GM12878 (cell line): ENCODE measurements at regions not wholly inside any gene's neighbourhood (a gene's known extent, or its start where the extent isn't known, plus 50 kb on each side); places are given as distances from the start of the nearest gene placed in this dataset.

Experiments used
- ATAC-seq: fragments of 200-7000 bp; cut with Tn5 transposase; 3 replicates; pipeline ENCODE4 v1.9.1; 2020; ENCODE audit warnings: mild to moderate bottlenecking, moderate library complexity
- BruUV-seq: library from RNA; stranded (reverse); fragments of 400-500 nt; replicated peaks from 2 replicates; lab custom pipeline; 2021; lab: Mats Ljungman, UMichigan
- CTCF ChIA-PET: fragments of 300-600 bp; sonication (Branson Sonifier 250); formaldehyde crosslinking; extraction: SDS; loops from one replicate; lab custom pipeline; 2021; ENCODE audit warnings: inconsistent platforms; lab: Yijun Ruan, JAX
- POLR2A ChIA-PET: fragments of 350-600 bp; formaldehyde crosslinking; extraction: SDS; loops from one replicate; lab custom pipeline; 2021; ENCODE audit warnings: inconsistent platforms; lab: Charles Lee
- RAD21 ChIA-PET: fragments of 300-600 bp; sonication (Branson Sonifier 250); formaldehyde crosslinking; loops from one replicate; lab custom pipeline; 2023; ENCODE audit warnings: antibody characterized with exemption; ENCODE audit not compliant: unreplicated experiment; lab: Charles Lee
- SMC1A ChIA-PET: fragments of 300-600 bp; sonication (Branson Sonifier 250); formaldehyde crosslinking; loops from one replicate; lab custom pipeline; 2023; ENCODE audit not compliant: unreplicated experiment, uncharacterized antibody; lab: Charles Lee
- DNase-seq: peaks from one replicate; pipeline ENCODE4 v3.0.0-alpha.2; 2011; ENCODE audit warnings: low read depth, low spot score
- FAIRE-seq: peaks from 3 replicates; lab custom pipeline; 2011; peaks lifted over from hg19 to GRCh38; lab: Jason Lieb, UNC
- H2AFZ ChIP-seq: 2 replicates; pipeline ENCODE4 v1.6.0; 2011; ENCODE audit warnings: low read depth, low read length, control low read depth; ENCODE audit not compliant: control insufficient read depth
- H3K27ac ChIP-seq: 2 replicates; pipeline ENCODE4 v1.5.1; 2011; ENCODE audit warnings: control low read depth; ENCODE audit not compliant: control insufficient read depth, insufficient read depth
- H3K27me3 ChIP-seq, 2 experiments: replicated peaks in 1 of 2; 2 replicates each; pipeline versions ENCODE4 v1.6.0 to v1.6.1; 2011; ENCODE audit warnings: low read length in 1 of 2; ENCODE audit not compliant: control insufficient read depth in 2 of 2, insufficient read depth in 2 of 2
- H3K36me3 ChIP-seq, 2 experiments: 2 replicates each; pipeline ENCODE4 v1.5.1; 2011; ENCODE audit warnings: low read length in 1 of 2; ENCODE audit not compliant: control insufficient read depth in 2 of 2, insufficient read depth in 2 of 2
- H3K4me1 ChIP-seq: 2 replicates; pipeline ENCODE4 v1.6.1; 2011; ENCODE audit warnings: mild to moderate bottlenecking, low read length, moderate library complexity, mixed read lengths; ENCODE audit not compliant: control insufficient read depth, insufficient read depth
- H3K4me2 ChIP-seq: 2 replicates; pipeline ENCODE4 v1.6.0; 2011; ENCODE audit warnings: control low read depth; ENCODE audit not compliant: control insufficient read depth, insufficient read depth
- H3K4me3 ChIP-seq: fragments of 200-600 bp; sonication (generic); 2 replicates; pipeline ENCODE4 v1.5.1; 2016
- H3K79me2 ChIP-seq: 2 replicates; pipeline ENCODE4 v1.6.0; 2011; ENCODE audit warnings: low read length; ENCODE audit not compliant: control insufficient read depth, insufficient read depth
- H3K9ac ChIP-seq: 2 replicates; pipeline ENCODE4 v1.8.0; 2011; ENCODE audit warnings: low read length, control low read depth, mixed read lengths; ENCODE audit not compliant: control insufficient read depth, insufficient read depth
- H3K9me3 ChIP-seq: replicated peaks from 3 replicates; pipeline ENCODE4 v1.5.1; 2011; ENCODE audit warnings: mild to moderate bottlenecking, low read length; ENCODE audit not compliant: control insufficient read depth, insufficient read depth
- H4K20me1 ChIP-seq: 2 replicates; pipeline ENCODE4 v1.6.0; 2011; ENCODE audit not compliant: control insufficient read depth, insufficient read depth
- ESRRA ChIP-seq: IDR thresholded peaks from 2 replicates; pipeline ENCODE4 v1.6.1; 2012; ENCODE audit warnings: mild to moderate bottlenecking, low read length, improper control_type of control experiment
- PAX5 ChIP-seq: IDR thresholded peaks from 2 replicates; pipeline ENCODE4 v1.6.1; 2011; ENCODE audit warnings: low read depth, low read length, borderline replicate concordance
- TCF7 ChIP-seq: IDR thresholded peaks from 2 replicates; pipeline ENCODE4 v1.6.1; 2014; ENCODE audit warnings: antibody characterized with exemption, borderline replicate concordance
- ZBED1 ChIP-seq: IDR thresholded peaks from 2 replicates; pipeline ENCODE4 v1.6.1; 2016; ENCODE audit warnings: borderline replicate concordance
- WGBS: methylation state at CpG from one replicate; pipeline ENCODE4 v1.1.6; 2016; ENCODE audit warnings: low lambda C conversion rate; ENCODE audit not compliant: insufficient replicate concordance, insufficient coverage; ENCODE audit errors: missing lambda C conversion rate; 5-methylcytosine and 5-hydroxymethylcytosine counted together
- in situ Hi-C: fragments of 300-500 bp; cut with MboI; formaldehyde crosslinking; loops from 9 replicates; pipeline ENCODE4 v1.14.3; 2018; ENCODE audit warnings: mixed read lengths
- intact Hi-C: fragments of 100-400 bp; cut with micrococcal nuclease; formaldehyde crosslinking; loops from one replicate; pipeline ENCODE4 v1.14.2; 2022; ENCODE audit not compliant: unreplicated experiment
- TF ChIP-seq, protein P1 (sequence below): fragments of 450-650 bp; IDR thresholded peaks from 2 replicates; pipeline ENCODE4 v1.6.1; 2017; ENCODE audit warnings: mild to moderate bottlenecking, moderate library complexity

DNA sequence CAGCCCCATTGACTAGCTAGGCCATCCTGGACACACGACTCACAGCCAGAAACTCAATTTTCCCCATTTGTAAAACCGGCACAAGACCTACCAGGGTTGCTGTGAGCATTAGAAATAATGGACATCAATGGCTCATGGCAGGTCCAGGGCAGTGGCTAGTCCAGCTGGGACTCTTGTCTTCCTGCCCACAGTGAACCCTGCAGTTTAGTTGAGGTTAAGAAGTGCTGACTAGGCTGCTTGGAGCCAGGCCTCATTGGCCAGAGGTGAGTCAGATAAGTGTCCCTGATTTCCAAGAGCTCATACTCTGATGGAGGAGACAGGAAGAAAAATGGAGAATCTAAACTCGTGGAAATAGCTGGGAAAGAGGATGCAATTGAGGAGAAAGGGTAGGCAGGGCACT, 123.4 kb upstream of the ZNF92 start:
- DNase-seq (no peak), FAIRE-seq (no peak), ATAC-seq (no peak)
- H2AFZ ChIP-seq, result no peak overlapping the region
- CTCF ChIA-PET, result interaction anchor here (2.6 kb wide), 1 partner anchor 58 kb away, joined by 10 read pairs; no protein-coding TSS in a partner anchor
- H3K4me1 ChIP-seq, result no peaks in the 10 kb centered on the region
- H3K9me3 ChIP-seq, result no peaks in the 10 kb centered on the region
- no peak overlapping the region for H3K4me2 ChIP-seq
- TF ChIP-seq, protein P1, sequence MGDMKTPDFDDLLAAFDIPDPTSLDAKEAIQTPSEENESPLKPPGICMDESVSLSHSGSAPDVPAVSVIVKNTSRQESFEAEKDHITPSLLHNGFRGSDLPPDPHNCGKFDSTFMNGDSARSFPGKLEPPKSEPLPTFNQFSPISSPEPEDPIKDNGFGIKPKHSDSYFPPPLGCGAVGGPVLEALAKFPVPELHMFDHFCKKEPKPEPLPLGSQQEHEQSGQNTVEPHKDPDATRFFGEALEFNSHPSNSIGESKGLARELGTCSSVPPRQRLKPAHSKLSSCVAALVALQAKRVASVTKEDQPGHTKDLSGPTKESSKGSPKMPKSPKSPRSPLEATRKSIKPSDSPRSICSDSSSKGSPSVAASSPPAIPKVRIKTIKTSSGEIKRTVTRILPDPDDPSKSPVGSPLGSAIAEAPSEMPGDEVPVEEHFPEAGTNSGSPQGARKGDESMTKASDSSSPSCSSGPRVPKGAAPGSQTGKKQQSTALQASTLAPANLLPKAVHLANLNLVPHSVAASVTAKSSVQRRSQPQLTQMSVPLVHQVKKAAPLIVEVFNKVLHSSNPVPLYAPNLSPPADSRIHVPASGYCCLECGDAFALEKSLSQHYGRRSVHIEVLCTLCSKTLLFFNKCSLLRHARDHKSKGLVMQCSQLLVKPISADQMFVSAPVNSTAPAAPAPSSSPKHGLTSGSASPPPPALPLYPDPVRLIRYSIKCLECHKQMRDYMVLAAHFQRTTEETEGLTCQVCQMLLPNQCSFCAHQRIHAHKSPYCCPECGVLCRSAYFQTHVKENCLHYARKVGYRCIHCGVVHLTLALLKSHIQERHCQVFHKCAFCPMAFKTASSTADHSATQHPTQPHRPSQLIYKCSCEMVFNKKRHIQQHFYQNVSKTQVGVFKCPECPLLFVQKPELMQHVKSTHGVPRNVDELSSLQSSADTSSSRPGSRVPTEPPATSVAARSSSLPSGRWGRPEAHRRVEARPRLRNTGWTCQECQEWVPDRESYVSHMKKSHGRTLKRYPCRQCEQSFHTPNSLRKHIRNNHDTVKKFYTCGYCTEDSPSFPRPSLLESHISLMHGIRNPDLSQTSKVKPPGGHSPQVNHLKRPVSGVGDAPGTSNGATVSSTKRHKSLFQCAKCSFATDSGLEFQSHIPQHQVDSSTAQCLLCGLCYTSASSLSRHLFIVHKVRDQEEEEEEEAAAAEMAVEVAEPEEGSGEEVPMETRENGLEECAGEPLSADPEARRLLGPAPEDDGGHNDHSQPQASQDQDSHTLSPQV, result no peak
- TF ChIP-seq TCF7, result no peak
- TF ChIP-seq ESRRA, result no peak
- TF ChIP-seq PAX5, result no peak
- TF ChIP-seq ZBED1, result no peak
- BruUV-seq, result no TSS peak
- WGBS, result 16% methylated on average over 3 of the region's 3 CpGs
- no peak overlapping the region for H3K27ac ChIP-seq
- no peak overlapping the region for H3K9ac ChIP-seq
- H3K27me3 ChIP-seq, result no peaks in the 10 kb centered on the region
- in situ Hi-C loops, result no loop called here
- POLR2A ChIA-PET, result no interaction called here
- RAD21 ChIA-PET, result interaction anchor here (1.3 kb wide), 1 partner anchor 57 kb away, joined by 3 read pairs; no protein-coding TSS in a partner anchor
- no peaks in the 10 kb centered on the region for H3K79me2 ChIP-seq
- intact Hi-C loops, result no loop called here
- H4K20me1 ChIP-seq, result no peaks in the 10 kb centered on the region
- no peak overlapping the region for H3K4me3 ChIP-seq
- H3K36me3 ChIP-seq, result no peaks in the 10 kb centered on the region
- SMC1A ChIA-PET, result interaction anchor here (1.3 kb wide), 1 partner anchor 51 kb away, joined by 4 read pairs; no protein-coding TSS in a partner anchor
